Prostate gland (tissue), 2 donors: ENCODE measurements at regions not wholly inside any gene's neighbourhood (a gene's known extent, or its start where the extent isn't known, plus 50 kb on each side); places are given as distances from the start of the nearest gene placed in this dataset.

Experiments
- POLR2A ChIP-seq: fragments of 450-650 bp; IDR thresholded peaks from one replicate; pipeline ENCODE4 v1.6.1; 2016; ENCODE audit warnings: antibody characterized with exemption, mild to moderate bottlenecking
- TF ChIP-seq, protein P1 (sequence below), 4 experiments: fragments of 200-600 bp in 2 of 4; fragments of 450-650 bp in 2 of 4; sonication (generic) in 2 of 4; IDR thresholded peaks; 1 replicate in 3 of 4; 2 replicates in 1 of 4; pipeline ENCODE4 v1.5.1; 2016 to 2019; ENCODE audit warnings: antibody characterized with exemption in 4 of 4, mild to moderate bottlenecking in 2 of 4, moderate library complexity in 2 of 4

DNA sequence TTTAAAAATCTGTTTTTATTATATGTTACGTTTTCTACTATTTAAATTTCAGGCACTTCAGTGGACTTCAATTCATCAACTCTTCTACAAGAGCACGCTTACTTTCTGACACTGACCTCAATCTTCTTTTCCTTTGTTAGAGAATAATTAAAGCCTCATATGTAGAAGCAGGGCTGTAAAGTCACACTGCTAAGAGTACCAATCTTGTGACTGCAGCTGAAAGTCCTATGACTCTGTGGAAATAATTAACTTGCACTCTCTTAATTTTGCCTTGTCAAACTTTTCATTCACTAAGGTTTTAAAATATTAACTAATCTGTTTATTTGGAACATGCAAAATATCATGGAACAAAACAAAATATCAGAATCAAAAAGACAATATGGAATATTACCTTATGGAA lies 498.1 kb downstream of the PCDH10 start:
- TF ChIP-seq, protein P1, sequence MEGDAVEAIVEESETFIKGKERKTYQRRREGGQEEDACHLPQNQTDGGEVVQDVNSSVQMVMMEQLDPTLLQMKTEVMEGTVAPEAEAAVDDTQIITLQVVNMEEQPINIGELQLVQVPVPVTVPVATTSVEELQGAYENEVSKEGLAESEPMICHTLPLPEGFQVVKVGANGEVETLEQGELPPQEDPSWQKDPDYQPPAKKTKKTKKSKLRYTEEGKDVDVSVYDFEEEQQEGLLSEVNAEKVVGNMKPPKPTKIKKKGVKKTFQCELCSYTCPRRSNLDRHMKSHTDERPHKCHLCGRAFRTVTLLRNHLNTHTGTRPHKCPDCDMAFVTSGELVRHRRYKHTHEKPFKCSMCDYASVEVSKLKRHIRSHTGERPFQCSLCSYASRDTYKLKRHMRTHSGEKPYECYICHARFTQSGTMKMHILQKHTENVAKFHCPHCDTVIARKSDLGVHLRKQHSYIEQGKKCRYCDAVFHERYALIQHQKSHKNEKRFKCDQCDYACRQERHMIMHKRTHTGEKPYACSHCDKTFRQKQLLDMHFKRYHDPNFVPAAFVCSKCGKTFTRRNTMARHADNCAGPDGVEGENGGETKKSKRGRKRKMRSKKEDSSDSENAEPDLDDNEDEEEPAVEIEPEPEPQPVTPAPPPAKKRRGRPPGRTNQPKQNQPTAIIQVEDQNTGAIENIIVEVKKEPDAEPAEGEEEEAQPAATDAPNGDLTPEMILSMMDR (IDR thresholded peaks at IDR 0.05), result no peak
- no peak for TF ChIP-seq POLR2A
